H1 (cell line): ENCODE measurements at regions not wholly inside any gene's neighbourhood (a gene's known extent, or its start where the extent isn't known, plus 50 kb on each side); places are given as distances from the start of the nearest gene placed in this dataset.

Experiments used
- CHD1 ChIP-seq: IDR thresholded peaks from 2 replicates; pipeline ENCODE4 v1.6.1; 2012; ENCODE audit warnings: low read depth, low read length, improper control_type of control experiment
- EGR1 ChIP-seq: IDR thresholded peaks from 2 replicates; pipeline ENCODE4 v1.6.1; 2011; ENCODE audit warnings: low read depth, low read length, borderline replicate concordance
- EZH2 ChIP-seq: fragments of 200-600 bp; sonication (generic); IDR thresholded peaks from 2 replicates; pipeline ENCODE4 v1.7.1; 2012; ENCODE audit warnings: low read depth, mild to moderate bottlenecking, moderate library complexity, low read length, inconsistent platforms; ENCODE audit not compliant: severe bottlenecking
- GABPA ChIP-seq: IDR thresholded peaks from 2 replicates; pipeline ENCODE4 v1.6.1; 2011; ENCODE audit warnings: mild to moderate bottlenecking, low read length, moderate library complexity, borderline replicate concordance; ENCODE audit not compliant: insufficient read depth
- JUN ChIP-seq: IDR thresholded peaks from 2 replicates; pipeline ENCODE4 v1.6.1; 2011; ENCODE audit warnings: low read depth, mild to moderate bottlenecking, improper control_type of control experiment, low read length
- POLR2A ChIP-seq, 2 experiments: IDR thresholded peaks; 1 replicate in 1 of 2; 2 replicates in 1 of 2; pipeline ENCODE4 v1.6.1; 2011; ENCODE audit warnings: low read depth in 2 of 2, low read length in 2 of 2, mild to moderate bottlenecking in 2 of 2; ENCODE audit errors: control extremely low read depth in 1 of 2
- SIN3A ChIP-seq, 2 experiments: IDR thresholded peaks in 1 of 2; conservative IDR thresholded peaks in 1 of 2; 2 replicates each; pipeline ENCODE4 v1.6.1; 2011 to 2012; ENCODE audit warnings: low read length in 2 of 2, improper control_type of control experiment in 1 of 2, low read depth in 1 of 2, mild to moderate bottlenecking in 1 of 2
- SP1 ChIP-seq: IDR thresholded peaks from 2 replicates; pipeline ENCODE4 v1.6.1; 2011; ENCODE audit warnings: low read depth, low read length
- YY1 ChIP-seq: IDR thresholded peaks from 2 replicates; pipeline ENCODE4 v1.6.1; 2011; ENCODE audit warnings: low read depth, mild to moderate bottlenecking, low read length
- TF ChIP-seq, protein P1 (sequence below): IDR thresholded peaks from 2 replicates; pipeline ENCODE4 v1.6.1; 2012; ENCODE audit warnings: inconsistent platforms
- TF ChIP-seq, protein P2 (sequence below), 3 experiments: IDR thresholded peaks; 1 replicate in 2 of 3; 2 replicates in 1 of 3; pipeline versions ENCODE4 v1.5.1 to v1.6.1; 2011; ENCODE audit warnings: low read length in 3 of 3, mild to moderate bottlenecking in 3 of 3, inconsistent platforms in 2 of 3, low read depth in 1 of 3, moderate library complexity in 1 of 3; ENCODE audit not compliant: insufficient read depth in 1 of 3; ENCODE audit errors: control extremely low read depth in 1 of 3

DNA sequence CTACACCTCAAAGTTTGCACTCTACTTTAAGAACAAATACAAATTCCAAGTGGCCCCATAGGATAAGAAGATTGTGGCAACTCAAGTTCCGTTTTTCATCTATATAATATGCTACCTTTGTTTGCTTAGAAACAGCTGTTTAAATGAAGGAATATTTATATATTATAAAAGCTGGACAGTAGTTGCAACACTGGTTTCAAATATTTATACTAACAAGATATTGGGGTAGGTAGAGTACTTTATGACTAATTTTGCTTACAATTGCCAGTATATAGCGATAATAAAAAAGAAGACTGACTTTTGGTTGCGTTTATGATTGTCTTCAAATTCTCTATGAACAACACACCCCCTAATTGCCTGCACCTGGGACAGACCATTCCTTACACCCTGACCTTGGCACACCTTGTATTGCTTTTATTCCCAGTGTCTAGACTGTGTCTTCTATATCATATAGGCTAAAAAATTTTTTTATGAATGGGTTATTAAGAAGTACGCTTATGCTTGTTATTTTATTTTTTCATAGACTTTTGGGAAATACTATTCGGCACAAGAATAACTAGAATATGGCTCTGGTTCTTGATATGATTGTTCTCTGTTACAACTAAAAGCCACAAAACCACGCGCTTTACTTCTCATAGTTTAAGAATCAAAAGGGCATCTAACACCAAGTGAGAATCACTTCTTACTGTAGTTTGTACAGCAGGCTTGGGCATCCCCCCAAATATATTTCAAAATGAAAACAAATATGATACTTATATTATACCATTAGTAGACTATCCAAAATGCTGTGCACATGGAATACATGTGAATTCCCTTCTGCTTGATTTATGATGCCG is 455.4 kb upstream of the DCN start:
- TF ChIP-seq POLR2A (IDR thresholded peaks at IDR 0.05; ENCODE audit: control extremely low read depth in 1 of 2, low read depth in 2 of 2, low read length in 2 of 2): no peak
- no peak for TF ChIP-seq YY1
- TF ChIP-seq, protein P1, sequence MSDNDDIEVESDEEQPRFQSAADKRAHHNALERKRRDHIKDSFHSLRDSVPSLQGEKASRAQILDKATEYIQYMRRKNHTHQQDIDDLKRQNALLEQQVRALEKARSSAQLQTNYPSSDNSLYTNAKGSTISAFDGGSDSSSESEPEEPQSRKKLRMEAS: no peak
- TF ChIP-seq EGR1: no peak
- TF ChIP-seq EZH2: no peak
- no peak for TF ChIP-seq CHD1
- no peak for TF ChIP-seq SIN3A (conservative IDR thresholded peaks at IDR 0.05 in 1 of 2, IDR thresholded peaks at IDR 0.05 in 1 of 2; ENCODE audit: low read depth in 1 of 2, low read length in 2 of 2)
- no peak for TF ChIP-seq JUN
- no peak for TF ChIP-seq GABPA
- TF ChIP-seq, protein P2, sequence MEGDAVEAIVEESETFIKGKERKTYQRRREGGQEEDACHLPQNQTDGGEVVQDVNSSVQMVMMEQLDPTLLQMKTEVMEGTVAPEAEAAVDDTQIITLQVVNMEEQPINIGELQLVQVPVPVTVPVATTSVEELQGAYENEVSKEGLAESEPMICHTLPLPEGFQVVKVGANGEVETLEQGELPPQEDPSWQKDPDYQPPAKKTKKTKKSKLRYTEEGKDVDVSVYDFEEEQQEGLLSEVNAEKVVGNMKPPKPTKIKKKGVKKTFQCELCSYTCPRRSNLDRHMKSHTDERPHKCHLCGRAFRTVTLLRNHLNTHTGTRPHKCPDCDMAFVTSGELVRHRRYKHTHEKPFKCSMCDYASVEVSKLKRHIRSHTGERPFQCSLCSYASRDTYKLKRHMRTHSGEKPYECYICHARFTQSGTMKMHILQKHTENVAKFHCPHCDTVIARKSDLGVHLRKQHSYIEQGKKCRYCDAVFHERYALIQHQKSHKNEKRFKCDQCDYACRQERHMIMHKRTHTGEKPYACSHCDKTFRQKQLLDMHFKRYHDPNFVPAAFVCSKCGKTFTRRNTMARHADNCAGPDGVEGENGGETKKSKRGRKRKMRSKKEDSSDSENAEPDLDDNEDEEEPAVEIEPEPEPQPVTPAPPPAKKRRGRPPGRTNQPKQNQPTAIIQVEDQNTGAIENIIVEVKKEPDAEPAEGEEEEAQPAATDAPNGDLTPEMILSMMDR (IDR thresholded peaks at IDR 0.05; ENCODE audit: control extremely low read depth in 1 of 3, insufficient read depth in 1 of 3, low read depth in 1 of 3, low read length in 3 of 3): no peak
- no peak for TF ChIP-seq SP1
